AG10803 (cell line): ENCODE measurements at regions not wholly inside any gene's neighbourhood (a gene's known extent, or its start where the extent isn't known, plus 50 kb on each side); places are given as distances from the start of the nearest gene placed in this dataset.

Experiments used
- DNase-seq: peaks from one replicate; pipeline ENCODE4 v3.0.0; 2010; ENCODE audit warnings: low read depth
- H3K4me3 ChIP-seq: 2 replicates; pipeline ENCODE4 v1.5.1; 2011; ENCODE audit warnings: mild to moderate bottlenecking, low read length, control low read depth
- CTCF ChIP-seq: conservative IDR thresholded peaks from 2 replicates; pipeline ENCODE4 v1.5.1; 2011; ENCODE audit warnings: mild to moderate bottlenecking, low read length, control low read depth, inconsistent platforms

- no peak for DNase-seq
Observed at GRCh38 chr10:107444443-107444842, 279.9 kb upstream of the SORCS1 start.

DNA sequence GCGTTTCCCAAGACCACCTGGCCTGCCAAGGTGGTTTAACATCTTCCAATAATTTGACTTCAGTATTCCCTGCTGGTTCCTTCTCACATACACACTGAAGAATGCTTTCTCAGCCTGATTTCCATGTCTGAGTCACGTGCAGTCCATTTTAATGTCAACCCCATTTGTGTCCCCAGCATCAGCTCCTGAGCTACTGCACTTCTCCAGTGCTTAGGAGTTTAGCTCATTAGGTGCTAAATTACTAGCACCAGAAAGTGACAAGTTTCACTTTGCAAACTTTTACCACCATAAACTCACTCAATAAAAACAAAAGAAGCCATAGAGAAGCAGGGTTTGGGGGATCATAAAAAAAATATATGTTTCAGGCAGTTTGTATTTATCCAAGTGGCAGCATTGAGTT, 279.3 kb upstream of the SORCS1 start:
- DNase-seq = no peak
- H3K4me3 ChIP-seq = no peak overlapping the region
- TF ChIP-seq CTCF = no peak

More at GRCh38 chr10:107444443-107444842, 279.9 kb upstream of the SORCS1 start:
- H3K4me3 ChIP-seq = no peak overlapping the region
- TF ChIP-seq CTCF = no peak

DNA sequence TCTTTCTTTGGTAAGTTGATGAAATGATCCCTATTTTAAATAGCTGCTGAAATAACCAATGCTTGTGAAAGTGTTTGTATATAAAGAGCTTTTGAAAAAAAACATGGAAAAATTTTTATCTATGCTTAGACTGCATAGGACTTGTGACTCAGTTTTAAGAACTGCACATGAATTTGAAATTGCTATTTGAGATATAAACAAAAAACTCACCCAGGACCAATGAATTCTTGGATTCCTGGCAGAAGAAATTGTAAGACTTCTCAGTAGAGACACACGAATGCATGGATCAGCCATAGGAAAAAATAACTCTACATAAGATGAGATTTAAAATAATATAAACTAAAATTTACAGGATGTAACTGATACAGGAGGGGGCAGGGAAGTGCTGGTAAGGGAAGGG, 278.8 kb upstream of the SORCS1 start:
- H3K4me3 ChIP-seq = no peak overlapping the region
- no peak for TF ChIP-seq CTCF
- DNase-seq = no peak

GRCh38 chr10:107442035-107442505, 277.6 kb upstream of the SORCS1 start:
- peak; percentile 8 for DNase-seq
- H3K4me3 ChIP-seq = no peak overlapping the region
- no peak for TF ChIP-seq CTCF

DNA sequence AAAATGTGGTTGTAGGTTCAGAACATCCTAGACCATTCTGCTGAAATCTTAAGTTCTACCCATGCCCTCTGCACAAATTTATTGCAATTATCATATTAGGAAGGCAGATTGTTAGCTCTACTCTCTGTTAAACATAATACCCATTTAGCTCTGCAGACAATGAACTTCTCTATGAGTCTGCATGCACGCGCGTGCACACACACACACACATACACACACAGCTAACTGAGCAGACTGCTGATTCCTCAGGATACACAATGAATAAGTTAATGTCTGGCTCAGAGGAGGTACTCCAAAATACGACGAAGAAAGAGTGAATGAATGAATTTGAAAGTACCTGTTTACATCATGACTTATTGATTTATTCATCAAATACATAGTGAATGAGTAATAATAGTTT, 276.2 kb upstream of the SORCS1 start:
- TF ChIP-seq CTCF = no peak
- no peak for DNase-seq
- no peak overlapping the region for H3K4me3 ChIP-seq

GRCh38 chr10:107437921-107438320, 273.4 kb upstream of the SORCS1 start:
- no peak overlapping the region for H3K4me3 ChIP-seq
- no peak for DNase-seq
- TF ChIP-seq CTCF = no peak

DNA sequence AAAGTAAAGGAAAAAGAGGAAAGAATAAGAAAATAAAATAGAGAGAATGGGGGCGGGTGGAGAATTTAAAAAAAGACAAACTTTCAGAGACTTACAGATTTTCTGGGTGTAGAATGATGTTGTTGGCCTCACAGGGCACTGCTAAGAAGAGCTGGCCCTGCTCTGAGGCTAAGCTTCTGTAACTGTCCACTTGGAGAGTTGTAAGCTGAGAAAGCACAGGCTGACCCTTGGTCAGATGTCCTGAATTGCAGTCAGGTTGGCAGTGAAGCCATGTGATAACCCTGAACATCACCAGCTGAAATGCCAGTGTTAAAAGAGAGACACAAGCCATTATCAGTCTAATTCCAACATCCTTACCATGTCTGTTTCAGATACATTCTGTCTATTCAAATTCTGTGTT, 272.1 kb upstream of the SORCS1 start:
- H3K4me3 ChIP-seq = no peak overlapping the region
- no peak for TF ChIP-seq CTCF
- DNase-seq = no peak
